ENCODE measurements at regions not wholly inside any gene's neighbourhood (a gene's known extent, or its start where the extent isn't known, plus 50 kb on each side); places are given as distances from the start of the nearest gene placed in this dataset.
"Not testable (repeated sequence)": the region's sequence is repeated elsewhere in the genome, so short reads cannot be mapped to it uniquely, and the experiment has no call there.

GRCh38 chr3:110343945-110344344, 727.7 kb upstream of the NECTIN3 start:
- FAIRE-seq: no peak

GRCh38 chr3:110344487-110344886, 727.1 kb upstream of the NECTIN3 start:
- FAIRE-seq: no peak

DNA sequence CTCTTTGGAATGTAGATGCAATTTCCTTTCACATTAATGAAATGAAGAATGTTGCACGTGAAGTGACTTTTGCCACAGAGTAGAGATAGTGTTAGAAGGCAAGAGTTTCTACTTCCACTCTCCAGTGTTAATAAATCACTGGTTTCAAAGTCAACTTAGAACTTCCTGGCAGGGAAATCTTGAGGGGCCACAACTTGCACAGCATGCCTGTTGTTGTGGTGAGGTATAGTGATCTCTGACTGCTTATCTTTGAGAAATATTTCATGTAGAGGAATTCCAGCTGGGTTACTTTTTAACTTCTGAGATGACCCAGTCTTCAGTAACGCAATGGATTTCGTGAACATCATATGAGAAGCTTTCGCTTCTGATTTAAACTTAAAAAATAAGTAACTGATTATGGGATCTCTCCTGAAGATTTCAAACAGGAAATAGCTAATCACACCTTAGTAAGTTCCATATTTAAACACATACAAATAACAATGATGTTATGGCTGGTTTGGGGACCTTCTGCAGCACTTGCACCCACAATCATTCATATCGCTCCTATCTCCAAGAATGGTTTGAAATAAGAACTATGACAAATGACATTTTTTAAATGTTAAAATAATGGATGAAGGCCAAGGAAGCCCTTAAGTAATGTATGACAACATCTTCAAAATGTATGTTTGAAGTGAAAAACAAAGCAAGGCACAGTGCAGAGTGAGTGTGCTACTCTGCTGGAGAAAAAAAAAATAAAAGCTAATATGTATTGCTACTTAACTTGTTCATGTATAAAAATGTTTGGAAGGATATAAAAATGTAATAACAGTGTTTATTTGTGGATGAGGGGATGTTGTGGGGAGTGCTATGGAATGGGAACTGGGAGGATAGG, 726.5 kb upstream of the NECTIN3 start:
- no peak for FAIRE-seq

DNA sequence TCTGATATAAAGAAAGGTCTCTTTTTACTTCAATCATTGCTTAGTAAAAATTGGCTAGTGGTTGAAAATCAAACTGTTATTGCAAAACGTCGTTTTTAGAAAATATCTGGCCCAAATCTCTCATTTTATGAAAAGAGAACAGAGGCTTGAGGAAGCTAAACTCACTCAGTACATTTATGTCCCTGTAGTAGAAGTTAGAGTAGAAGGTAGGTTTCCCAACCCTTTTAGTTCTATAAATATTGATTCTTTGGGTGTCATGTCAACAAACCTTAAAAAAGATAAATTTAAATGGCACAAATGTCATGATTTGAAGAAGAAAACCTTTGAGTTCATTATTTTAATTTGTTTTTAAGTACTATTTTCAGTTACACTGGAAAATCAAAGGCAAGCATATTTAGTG, 722.3 kb upstream of the NECTIN3 start:
- no peak for FAIRE-seq

DNA sequence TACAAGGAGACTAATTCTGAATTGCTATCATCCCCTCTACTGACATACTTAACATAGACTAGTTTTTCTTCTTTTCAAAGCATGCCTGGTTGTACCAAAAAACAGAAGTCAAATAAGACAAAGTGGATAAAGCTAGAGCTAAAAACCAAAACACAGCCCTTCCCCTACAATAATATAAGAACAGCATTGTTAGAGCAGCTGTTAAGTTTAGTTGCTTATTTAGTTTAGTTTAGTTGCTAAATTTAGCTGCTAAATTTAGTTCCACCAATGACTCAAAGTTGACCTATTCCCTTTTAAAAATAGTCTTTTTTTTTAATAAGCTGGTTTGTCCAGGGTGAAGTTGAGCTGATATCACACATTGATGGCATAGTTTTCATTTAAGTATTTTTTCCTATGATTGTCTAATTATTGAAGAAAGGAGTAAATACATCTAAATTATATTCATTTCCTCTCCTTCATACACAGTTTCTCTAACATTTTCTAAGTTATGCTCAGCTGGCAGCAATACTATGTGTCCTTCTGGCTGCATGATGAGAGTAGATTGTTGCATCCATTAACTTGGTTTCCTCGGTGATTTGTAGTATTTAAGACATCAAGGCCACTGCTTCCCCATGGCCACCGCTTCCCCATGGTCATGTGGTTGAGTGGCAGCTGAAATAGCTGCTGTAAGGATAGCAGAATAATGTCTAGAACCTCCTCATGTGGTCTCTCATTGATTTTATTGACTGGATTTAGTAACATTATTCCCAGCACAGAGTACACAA, 718.6 kb upstream of the NECTIN3 start:
- no peak for FAIRE-seq

DNA sequence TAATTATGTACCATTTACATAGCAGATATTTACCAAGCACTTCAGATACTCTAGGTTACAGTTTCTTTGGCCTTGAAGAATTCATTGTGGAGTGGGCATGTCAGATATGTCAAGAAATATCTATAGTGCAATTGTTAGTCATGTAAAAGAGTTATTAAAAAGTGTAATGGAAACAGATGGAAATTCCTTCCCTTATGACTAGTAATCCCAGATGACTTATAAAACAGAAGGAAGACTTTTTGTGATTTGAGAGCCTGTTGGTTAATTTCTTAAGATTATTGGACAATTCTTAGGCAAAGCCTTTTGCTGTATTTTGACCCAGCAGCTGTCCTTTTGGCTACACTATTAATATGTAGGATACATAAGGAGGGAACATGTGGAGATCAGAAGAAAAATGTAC, 708.9 kb upstream of the NECTIN3 start:
- no peak for FAIRE-seq

GRCh38 chr3:110367289-110367688, 704.3 kb upstream of the NECTIN3 start:
- not testable (repeated sequence) for FAIRE-seq

DNA sequence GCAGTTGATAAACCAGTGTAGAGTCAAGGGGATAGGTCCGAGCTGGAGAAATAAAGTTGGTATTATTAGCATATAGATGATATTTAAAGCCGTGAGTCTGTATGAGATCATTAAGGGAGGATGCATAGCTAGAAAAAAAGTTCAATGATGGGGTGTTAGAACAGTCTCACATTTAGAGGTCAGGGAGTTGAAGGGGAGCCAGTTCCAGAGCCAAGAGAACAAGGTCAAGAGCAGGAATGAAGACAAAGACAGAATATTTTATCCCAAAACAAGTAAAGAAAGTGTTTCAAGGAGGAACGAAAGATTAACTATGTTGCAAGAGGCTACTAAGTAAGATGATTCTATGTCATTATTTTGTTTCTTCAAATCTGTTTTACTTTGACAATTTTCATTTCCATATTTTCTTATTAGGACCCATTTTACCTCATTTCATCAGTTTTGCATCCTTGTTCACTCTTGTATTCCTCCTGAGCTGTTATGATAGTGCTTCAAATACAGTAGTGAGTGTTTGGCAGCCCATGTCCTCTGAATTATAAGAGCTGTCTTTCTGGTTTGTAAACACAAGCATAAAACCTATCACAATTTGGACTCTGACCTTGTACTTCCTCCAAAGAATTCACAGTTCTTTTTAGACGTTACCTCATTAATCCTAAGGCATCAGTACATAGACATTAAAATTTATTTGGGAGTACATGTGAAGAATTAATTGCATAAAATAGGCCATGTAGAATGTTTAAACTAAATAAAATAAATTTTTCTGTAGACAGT, 695.7 kb upstream of the NECTIN3 start:
- FAIRE-seq: no peak

GRCh38 chr3:110378481-110378880, 693.1 kb upstream of the NECTIN3 start:
- FAIRE-seq: no peak

- no peak for FAIRE-seq
Measured at GRCh38 chr3:110381992-110382391, 689.6 kb upstream of the NECTIN3 start.

GRCh38 chr3:110383356-110383755, 688.3 kb upstream of the NECTIN3 start:
- no peak for FAIRE-seq

DNA sequence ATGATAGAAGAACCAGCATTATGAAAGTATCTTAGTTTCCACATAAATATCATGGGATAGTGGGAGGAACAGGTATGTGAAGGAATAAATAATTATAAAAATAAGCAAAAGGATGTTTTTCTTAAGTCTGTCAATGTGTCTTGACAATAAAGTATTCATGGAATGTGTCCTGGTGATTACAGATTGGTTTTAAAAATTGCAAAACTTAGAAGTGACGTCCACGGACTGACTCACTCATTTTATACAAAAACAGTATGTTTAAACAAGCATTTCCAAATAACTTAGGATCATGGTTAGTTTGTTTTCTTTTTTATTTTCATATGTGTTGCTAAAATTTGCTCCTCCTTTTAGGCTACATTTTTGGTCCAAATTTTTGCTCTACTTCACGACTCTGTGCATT, 687.0 kb upstream of the NECTIN3 start:
- FAIRE-seq: no peak

- no peak for FAIRE-seq
Measured at GRCh38 chr3:110389005-110389404, 682.6 kb upstream of the NECTIN3 start.

GRCh38 chr3:110390372-110390771, 681.2 kb upstream of the NECTIN3 start:
- FAIRE-seq: no peak

GRCh38 chr3:110391042-110391441, 680.6 kb upstream of the NECTIN3 start:
- FAIRE-seq: no peak

DNA sequence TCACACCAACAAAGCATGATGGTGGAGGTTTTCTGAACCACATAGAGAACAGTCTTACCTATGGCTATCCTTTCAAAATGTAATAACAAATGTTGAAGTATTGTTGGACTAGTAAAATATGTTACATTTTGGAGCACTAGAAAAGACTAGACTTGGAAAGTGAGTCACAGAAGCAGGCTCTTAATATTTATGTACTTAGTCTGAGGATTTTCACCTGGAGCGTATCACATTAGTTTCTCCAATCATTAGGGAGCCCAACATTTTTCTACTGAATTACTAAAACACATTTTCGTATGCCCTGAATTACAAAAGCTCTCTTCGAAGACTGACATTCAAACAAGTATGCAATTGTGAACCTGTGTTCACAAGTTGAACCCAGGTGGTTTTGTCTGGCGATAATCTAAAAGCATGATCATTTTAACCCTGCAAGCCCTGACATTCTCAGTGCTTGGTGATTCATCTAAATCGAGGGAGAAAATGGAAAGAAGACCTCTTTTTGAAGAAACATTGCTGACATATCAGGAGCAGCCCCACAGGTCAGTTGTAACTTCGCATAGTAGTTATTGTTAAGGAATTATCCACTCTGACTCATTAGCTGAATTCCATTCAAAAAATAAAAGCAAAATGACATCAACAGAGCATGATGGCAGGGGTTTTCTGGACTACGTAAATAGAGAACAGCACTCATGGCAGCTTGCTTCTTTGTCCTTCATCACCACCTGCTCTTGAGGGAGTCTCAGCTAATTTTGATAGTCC, 679.8 kb upstream of the NECTIN3 start:
- FAIRE-seq: no peak

DNA sequence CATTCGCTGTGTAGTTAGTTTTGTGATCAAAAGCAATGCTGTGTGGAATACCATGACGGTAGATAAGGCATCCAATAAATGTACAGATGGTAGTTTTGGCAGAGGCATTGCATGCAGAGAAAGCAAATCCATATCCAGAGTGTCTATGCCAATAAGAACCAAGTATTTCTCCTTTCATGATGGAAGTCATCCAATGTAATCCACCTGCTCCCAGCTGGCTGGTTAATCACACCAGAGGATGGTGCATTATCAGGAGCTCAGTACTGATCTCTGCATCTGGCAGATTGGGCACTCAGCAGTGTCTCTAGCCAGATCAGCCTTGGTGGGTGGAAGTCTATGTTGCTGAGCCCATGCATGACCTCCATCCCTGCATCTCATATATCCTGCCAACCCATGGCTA, 677.7 kb upstream of the NECTIN3 start:
- FAIRE-seq: no peak

DNA sequence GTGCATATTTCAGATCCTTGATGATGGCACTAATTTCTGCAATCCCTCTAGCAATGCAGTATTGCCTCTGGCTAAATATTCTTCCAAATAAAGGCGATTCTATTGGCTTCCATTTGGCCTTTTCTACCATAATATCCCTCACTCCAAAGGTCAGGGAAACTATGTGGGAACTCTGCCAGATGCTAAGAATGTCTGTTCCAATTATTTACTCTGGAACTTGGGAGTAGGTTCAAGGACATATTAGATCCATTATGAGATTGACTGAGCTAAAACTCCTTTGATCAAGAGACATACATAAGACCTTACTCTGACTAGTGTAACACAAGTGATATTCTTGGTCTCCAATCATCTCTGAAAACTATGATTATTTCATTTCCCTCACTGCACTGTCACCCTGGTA, 674.5 kb upstream of the NECTIN3 start:
- FAIRE-seq: no peak

GRCh38 chr3:110400315-110400714, 671.3 kb upstream of the NECTIN3 start:
- no peak for FAIRE-seq

- FAIRE-seq: no peak
Measured at GRCh38 chr3:110405830-110406585, 665.6 kb upstream of the NECTIN3 start.

GRCh38 chr3:110413266-110413665, 658.4 kb upstream of the NECTIN3 start:
- FAIRE-seq: no peak

Measured in G401.6 (cell line).